DND-41 (cell line): ENCODE measurements at regions not wholly inside any gene's neighbourhood (a gene's known extent, or its start where the extent isn't known, plus 50 kb on each side); places are given as distances from the start of the nearest gene placed in this dataset.

Experiments used
- ATAC-seq: fragments of 200-7000 bp; cut with Tn5 transposase; 3 replicates; pipeline ENCODE4 v1.9.1; 2021; ENCODE audit warnings: low read depth; ENCODE audit not compliant: insufficient read depth
- DNase-seq: peaks from one replicate; pipeline ENCODE4 v3.0.0-alpha.2; 2020
- H2AFZ ChIP-seq: 2 replicates; pipeline ENCODE4 v1.6.0; 2012; ENCODE audit warnings: low read depth, low read length
- H3K27ac ChIP-seq: 2 replicates; pipeline ENCODE4 v1.5.1; 2012; ENCODE audit warnings: low read length, inconsistent platforms
- H3K27me3 ChIP-seq: fragments of 200-600 bp; sonication (generic); 2 replicates; pipeline ENCODE4 v1.6.0; 2012; ENCODE audit warnings: low read length, mild to moderate bottlenecking, inconsistent platforms; ENCODE audit not compliant: insufficient read depth, poor library complexity
- H3K36me3 ChIP-seq: 2 replicates; pipeline ENCODE4 v1.5.1; 2012; ENCODE audit warnings: low read length, inconsistent platforms; ENCODE audit not compliant: insufficient read depth
- H3K4me1 ChIP-seq: 2 replicates; pipeline ENCODE4 v1.5.1; 2012; ENCODE audit warnings: mild to moderate bottlenecking, low read length; ENCODE audit not compliant: insufficient read depth
- H3K4me2 ChIP-seq: 2 replicates; pipeline ENCODE4 v1.6.0; 2012; ENCODE audit warnings: mild to moderate bottlenecking, moderate library complexity, low read length, inconsistent platforms; ENCODE audit not compliant: insufficient read depth
- H3K4me3 ChIP-seq, 2 experiments: fragments of 200-600 bp in 1 of 2; shearing (Covaris generic) in 1 of 2; 2 replicates each; pipeline ENCODE4 v1.5.1; 2012 to 2016; ENCODE audit warnings: inconsistent platforms in 2 of 2, low read length in 2 of 2, mild to moderate bottlenecking in 2 of 2, low read depth in 1 of 2, moderate library complexity in 1 of 2
- H3K79me2 ChIP-seq: 2 replicates; pipeline ENCODE4 v1.6.0; 2012; ENCODE audit warnings: low read length, inconsistent platforms; ENCODE audit not compliant: insufficient read depth
- H3K9ac ChIP-seq: 2 replicates; pipeline ENCODE4 v1.6.0; 2012; ENCODE audit warnings: low read depth, mild to moderate bottlenecking, inconsistent platforms, low read length, moderate library complexity
- H3K9me3 ChIP-seq: 2 replicates; pipeline ENCODE4 v1.5.1; 2012; ENCODE audit warnings: low read length, moderate library complexity, mild to moderate bottlenecking, inconsistent platforms; ENCODE audit not compliant: insufficient read depth, severe bottlenecking
- H4K20me1 ChIP-seq: 2 replicates; pipeline ENCODE4 v1.6.0; 2012; ENCODE audit warnings: low read length; ENCODE audit not compliant: insufficient read depth
- EZH2 ChIP-seq: IDR thresholded peaks from 3 replicates; pipeline ENCODE4 v1.6.1; 2012; ENCODE audit warnings: borderline replicate concordance, low read depth, mild to moderate bottlenecking, moderate library complexity, low read length, inconsistent platforms; ENCODE audit not compliant: severe bottlenecking
- TF ChIP-seq, protein P1 (sequence below): IDR thresholded peaks from 2 replicates; pipeline ENCODE4 v1.5.1; 2012; ENCODE audit warnings: borderline replicate concordance, low read length, moderate library complexity, mild to moderate bottlenecking; ENCODE audit not compliant: poor library complexity, severe bottlenecking; ENCODE audit errors: extremely low read depth

DNA sequence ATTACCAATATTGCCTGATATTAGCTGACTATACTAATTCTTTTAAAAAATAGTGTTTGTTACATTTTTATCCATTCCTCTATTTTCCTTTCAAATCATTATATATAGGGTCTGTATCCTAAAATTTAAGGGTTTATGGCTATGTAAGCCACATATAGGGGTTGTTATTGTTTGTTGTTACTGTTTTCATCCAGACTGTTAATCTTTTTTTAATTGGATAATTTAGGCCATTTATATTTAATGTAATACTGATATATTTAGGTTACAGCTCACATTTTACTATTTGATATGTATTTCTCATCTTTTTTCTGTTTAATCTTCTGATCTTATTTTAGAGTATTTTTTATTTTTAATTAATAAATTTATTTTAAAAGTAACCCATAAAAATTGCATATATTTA, 487.1 kb upstream of the SGCG start:
- Histone ChIP-seq H3K4me2 (no peak overlapping the region), H3K9ac (no peak overlapping the region)
- no peak for ATAC-seq

DNA sequence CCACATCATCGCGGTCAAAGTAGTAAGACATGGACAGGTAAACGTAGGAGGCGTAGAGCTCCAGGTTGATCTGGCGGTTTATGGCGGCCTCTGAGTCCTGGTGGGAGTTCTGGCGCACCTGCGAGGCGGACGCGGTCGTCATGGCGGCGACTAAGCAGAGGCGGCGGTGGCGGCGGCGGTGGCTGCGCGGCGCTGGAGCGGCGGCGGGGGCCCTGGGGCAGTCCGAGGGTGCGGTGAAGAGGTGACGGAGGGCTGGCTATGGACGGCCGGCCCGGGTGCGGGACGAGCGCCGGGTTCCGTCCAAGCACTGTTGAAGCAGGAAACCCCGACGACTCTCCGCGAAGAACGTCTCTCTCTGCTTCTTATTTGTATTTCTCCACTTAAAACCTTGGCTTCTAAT, 484.3 kb upstream of the SGCG start:
- DNase-seq (no peak), ATAC-seq (no peak)
- H3K36me3 ChIP-seq = no peaks in the 10 kb centered on the region
- no peaks in the 10 kb centered on the region for H4K20me1 ChIP-seq
- H3K9ac ChIP-seq = no peak overlapping the region
- peaks cover 4% of the 10 kb centered on the region for H3K9me3 ChIP-seq
- TF ChIP-seq, protein P1, sequence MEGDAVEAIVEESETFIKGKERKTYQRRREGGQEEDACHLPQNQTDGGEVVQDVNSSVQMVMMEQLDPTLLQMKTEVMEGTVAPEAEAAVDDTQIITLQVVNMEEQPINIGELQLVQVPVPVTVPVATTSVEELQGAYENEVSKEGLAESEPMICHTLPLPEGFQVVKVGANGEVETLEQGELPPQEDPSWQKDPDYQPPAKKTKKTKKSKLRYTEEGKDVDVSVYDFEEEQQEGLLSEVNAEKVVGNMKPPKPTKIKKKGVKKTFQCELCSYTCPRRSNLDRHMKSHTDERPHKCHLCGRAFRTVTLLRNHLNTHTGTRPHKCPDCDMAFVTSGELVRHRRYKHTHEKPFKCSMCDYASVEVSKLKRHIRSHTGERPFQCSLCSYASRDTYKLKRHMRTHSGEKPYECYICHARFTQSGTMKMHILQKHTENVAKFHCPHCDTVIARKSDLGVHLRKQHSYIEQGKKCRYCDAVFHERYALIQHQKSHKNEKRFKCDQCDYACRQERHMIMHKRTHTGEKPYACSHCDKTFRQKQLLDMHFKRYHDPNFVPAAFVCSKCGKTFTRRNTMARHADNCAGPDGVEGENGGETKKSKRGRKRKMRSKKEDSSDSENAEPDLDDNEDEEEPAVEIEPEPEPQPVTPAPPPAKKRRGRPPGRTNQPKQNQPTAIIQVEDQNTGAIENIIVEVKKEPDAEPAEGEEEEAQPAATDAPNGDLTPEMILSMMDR = no peak
- no peak for TF ChIP-seq EZH2
- H3K27me3 ChIP-seq = no peaks in the 10 kb centered on the region
- no peak overlapping the region for H3K4me3 ChIP-seq
- H2AFZ ChIP-seq = no peak overlapping the region
- H3K79me2 ChIP-seq = no peaks in the 10 kb centered on the region
- H3K4me2 ChIP-seq = no peak overlapping the region
- H3K27ac ChIP-seq = no peak overlapping the region
- no peaks in the 10 kb centered on the region for H3K4me1 ChIP-seq

More for the DNA sequence above, 487.1 kb upstream of the SGCG start:
- H3K27ac ChIP-seq = no peak overlapping the region
- no peaks in the 10 kb centered on the region for H3K79me2 ChIP-seq
- no peak overlapping the region for H3K4me3 ChIP-seq
- no peaks in the 10 kb centered on the region for H4K20me1 ChIP-seq
- no peaks in the 10 kb centered on the region for H3K36me3 ChIP-seq
- peaks cover 4% of the 10 kb centered on the region for H3K9me3 ChIP-seq
- DNase-seq = no peak
- H3K4me1 ChIP-seq = no peaks in the 10 kb centered on the region
- H3K27me3 ChIP-seq = no peaks in the 10 kb centered on the region
- H2AFZ ChIP-seq = no peak overlapping the region
- TF ChIP-seq EZH2 = no peak

DNA sequence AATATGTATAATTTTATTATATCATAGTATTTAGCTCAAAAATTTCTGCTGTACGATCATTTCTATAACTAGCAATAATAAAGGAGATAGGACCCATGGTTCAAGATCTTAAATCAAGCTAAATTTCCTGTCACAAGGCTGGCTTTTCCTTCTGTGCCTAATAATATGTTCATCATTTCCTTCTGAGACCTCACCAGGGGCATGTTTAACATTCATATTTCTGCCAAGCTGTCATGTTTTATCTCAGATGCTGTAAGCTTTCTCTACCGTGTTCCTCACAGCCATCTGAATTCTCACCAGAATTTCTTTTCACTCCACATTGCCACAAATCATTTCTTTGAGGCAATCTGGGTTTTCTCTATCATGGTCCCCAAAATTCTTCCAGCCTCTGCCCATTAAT, 482.3 kb upstream of the SGCG start:
- no peaks in the 10 kb centered on the region for H3K4me1 ChIP-seq
- DNase-seq (no peak), ATAC-seq (no peak)
- H4K20me1 ChIP-seq = no peaks in the 10 kb centered on the region
- H3K36me3 ChIP-seq = no peaks in the 10 kb centered on the region
- H2AFZ ChIP-seq = no peak overlapping the region
- H3K4me2 ChIP-seq = no peak overlapping the region
- no peak overlapping the region for H3K4me3 ChIP-seq
- H3K27me3 ChIP-seq = no peaks in the 10 kb centered on the region
- H3K9me3 ChIP-seq = peaks cover 4% of the 10 kb centered on the region
- no peak overlapping the region for H3K9ac ChIP-seq
- H3K27ac ChIP-seq = no peak overlapping the region
- H3K79me2 ChIP-seq = no peaks in the 10 kb centered on the region
- TF ChIP-seq EZH2 = no peak
- TF ChIP-seq, protein P1 = no peak

DNA sequence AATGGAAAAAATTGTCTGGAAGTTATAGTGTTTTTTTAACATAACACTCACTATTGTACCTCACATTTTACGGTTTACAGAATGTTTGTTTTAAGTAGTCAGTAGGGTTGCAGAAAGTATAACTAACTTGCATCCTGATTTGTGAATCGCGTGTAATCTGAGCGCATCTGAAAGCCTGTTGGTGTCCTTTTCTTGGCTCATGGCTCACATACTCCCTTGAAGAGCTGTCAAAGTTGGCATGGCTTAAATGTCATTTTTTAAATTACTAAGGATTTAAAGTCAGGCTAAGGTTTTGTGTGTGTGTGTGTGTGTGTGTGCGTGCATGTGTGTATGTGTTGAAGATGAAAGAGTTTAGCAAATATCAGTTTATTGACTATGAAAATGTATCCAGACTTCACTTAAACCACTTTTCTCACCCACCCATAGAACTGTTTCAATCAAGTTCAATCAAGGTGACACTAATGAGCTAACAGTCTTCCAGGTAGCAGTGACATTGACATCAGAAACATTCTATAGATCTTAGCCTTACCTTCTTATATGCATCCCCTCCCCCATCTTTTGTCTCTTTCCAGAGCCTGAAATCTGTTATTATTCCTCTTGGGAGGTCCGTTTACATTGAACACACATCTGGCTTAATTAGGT, 480.4 kb upstream of the SGCG start:
- Histone ChIP-seq H4K20me1 (no peaks in the 10 kb centered on the region), H3K9me3 (no peaks in the 10 kb centered on the region), H3K36me3 (no peaks in the 10 kb centered on the region), H3K4me3 (no peak overlapping the region), H3K4me2 (no peak overlapping the region), H3K27ac (no peak overlapping the region), H2AFZ (no peak overlapping the region), H3K9ac (no peak overlapping the region), H3K27me3 (no peaks in the 10 kb centered on the region), H3K4me1 (no peaks in the 10 kb centered on the region), H3K79me2 (no peaks in the 10 kb centered on the region)
- ATAC-seq = no peak
- TF ChIP-seq, protein P1 = no peak
- TF ChIP-seq EZH2 = no peak
- no peak for DNase-seq
